H9 (cell line): ENCODE measurements at regions not wholly inside any gene's neighbourhood (a gene's known extent, or its start where the extent isn't known, plus 50 kb on each side); places are given as distances from the start of the nearest gene placed in this dataset.

Experiments
- DNase-seq: peaks from one replicate; pipeline ENCODE4 v3.0.0-alpha.2; 2017
- H2AFZ ChIP-seq: one replicate; pipeline ENCODE4 v1.6.1; 2013; ENCODE audit warnings: mild to moderate bottlenecking, low read length, control low read depth, moderate library complexity
- H2AK5ac ChIP-seq: 2 replicates; pipeline ENCODE4 v1.6.1; 2013; ENCODE audit warnings: low read length, control low read depth, mixed read lengths; ENCODE audit not compliant: insufficient read length
- H2BK120ac ChIP-seq: one replicate; pipeline ENCODE4 v1.6.1; 2013; ENCODE audit warnings: low read depth, mild to moderate bottlenecking, low read length, control low read depth, inconsistent platforms; ENCODE audit not compliant: poor library complexity, severe bottlenecking
- H2BK12ac ChIP-seq: 2 replicates; pipeline ENCODE4 v1.6.1; 2013; ENCODE audit warnings: low read length, control low read depth, mixed read lengths, low read depth; ENCODE audit not compliant: insufficient read length
- H2BK15ac ChIP-seq: 2 replicates; pipeline ENCODE4 v1.6.1; 2013; ENCODE audit warnings: low read depth, low read length, control low read depth
- H2BK20ac ChIP-seq: one replicate; pipeline ENCODE4 v1.6.1; 2013; ENCODE audit warnings: low read depth, mild to moderate bottlenecking, low read length, control low read depth, inconsistent platforms; ENCODE audit not compliant: poor library complexity, severe bottlenecking
- H2BK5ac ChIP-seq: 2 replicates; pipeline ENCODE4 v1.6.1; 2013; ENCODE audit warnings: low read length, control low read depth, mixed read lengths; ENCODE audit not compliant: insufficient read length
- H3K14ac ChIP-seq: 2 replicates; pipeline ENCODE4 v1.6.1; 2013; ENCODE audit warnings: low read length, control low read depth; ENCODE audit not compliant: insufficient read depth
- H3K18ac ChIP-seq: 2 replicates; pipeline ENCODE4 v1.6.1; 2013; ENCODE audit warnings: low read depth, mild to moderate bottlenecking, mixed read lengths, low read length, control low read depth; ENCODE audit not compliant: insufficient read length
- H3K23ac ChIP-seq: 2 replicates; pipeline ENCODE4 v1.6.1; 2013; ENCODE audit warnings: low read length, control low read depth, mixed read lengths, low read depth; ENCODE audit not compliant: insufficient read length
- H3K23me2 ChIP-seq: 2 replicates; pipeline ENCODE4 v1.6.1; 2013; ENCODE audit warnings: low read depth, mild to moderate bottlenecking, mixed read lengths, low read length, control low read depth; ENCODE audit not compliant: insufficient read length, poor library complexity, severe bottlenecking
- H3K27ac ChIP-seq: 2 replicates; pipeline ENCODE4 v1.5.1; 2013; ENCODE audit warnings: low read length, control low read depth, mixed read lengths, low read depth; ENCODE audit not compliant: insufficient read length
- H3K27me3 ChIP-seq: 2 replicates; pipeline ENCODE4 v1.6.1; 2013; ENCODE audit warnings: low read length, control low read depth, inconsistent platforms; ENCODE audit not compliant: insufficient read depth
- H3K4ac ChIP-seq: 2 replicates; pipeline ENCODE4 v1.6.1; 2013; ENCODE audit warnings: low read depth, mild to moderate bottlenecking, control low read depth, inconsistent platforms, low read length, moderate library complexity
- H3K4me1 ChIP-seq: 2 replicates; pipeline ENCODE4 v1.6.1; 2013; ENCODE audit warnings: low read length, control low read depth, inconsistent platforms; ENCODE audit not compliant: insufficient read depth
- H3K4me2 ChIP-seq: 2 replicates; pipeline ENCODE4 v1.6.1; 2013; ENCODE audit warnings: low read length, control low read depth, mixed read lengths; ENCODE audit not compliant: insufficient read length, insufficient read depth
- H3K56ac ChIP-seq: 2 replicates; pipeline ENCODE4 v1.6.1; 2013; ENCODE audit warnings: low read depth, mild to moderate bottlenecking, mixed read lengths, low read length, control low read depth; ENCODE audit not compliant: insufficient read length
- H3K79me1 ChIP-seq: 2 replicates; pipeline ENCODE4 v1.6.1; 2013; ENCODE audit warnings: low read depth, mild to moderate bottlenecking, moderate library complexity, low read length, control low read depth, inconsistent platforms; ENCODE audit not compliant: insufficient read depth, poor library complexity, severe bottlenecking
- H3K79me2 ChIP-seq: 2 replicates; pipeline ENCODE4 v1.6.1; 2013; ENCODE audit warnings: low read length, control low read depth, inconsistent platforms; ENCODE audit not compliant: insufficient read depth
- H3K9ac ChIP-seq: 2 replicates; pipeline ENCODE4 v1.6.1; 2013; ENCODE audit warnings: low read length, control low read depth, mixed read lengths; ENCODE audit not compliant: insufficient read length; ENCODE audit errors: extremely low read depth
- H3K9me3 ChIP-seq: one replicate; pipeline ENCODE4 v1.6.1; 2013; ENCODE audit warnings: low read depth, low read length, inconsistent platforms; ENCODE audit not compliant: control insufficient read depth
- H3T11ph ChIP-seq: one replicate; pipeline ENCODE4 v1.6.1; 2013; ENCODE audit warnings: mild to moderate bottlenecking, low read length, control low read depth, inconsistent platforms
- H4K20me1 ChIP-seq: one replicate; pipeline ENCODE4 v1.6.1; 2013; ENCODE audit not compliant: control insufficient read depth, insufficient read length, insufficient read depth
- H4K5ac ChIP-seq: 2 replicates; pipeline ENCODE4 v1.6.1; 2013; ENCODE audit warnings: low read depth, mild to moderate bottlenecking, mixed read lengths, low read length, control low read depth; ENCODE audit not compliant: insufficient read length
- H4K8ac ChIP-seq: replicated peaks from 2 replicates; pipeline ENCODE4 v1.6.1; 2013; ENCODE audit warnings: low read length, control low read depth, mixed read lengths, low read depth; ENCODE audit not compliant: insufficient read length
- H4K91ac ChIP-seq: 2 replicates; pipeline ENCODE4 v1.6.1; 2013; ENCODE audit warnings: low read depth, mild to moderate bottlenecking, moderate library complexity, mixed read lengths, low read length, control low read depth; ENCODE audit not compliant: insufficient read length
- H3K27ac Mint-ChIP-seq, 3 experiments: 2 replicates in 2 of 3; 3 replicates in 1 of 3; pipeline ENCODE4 v1.8.0; 2020 to 2021; ENCODE audit warnings: mixed read lengths in 3 of 3, mild to moderate bottlenecking in 1 of 3, moderate library complexity in 1 of 3
- H3K27me3 Mint-ChIP-seq: 2 replicates; pipeline ENCODE4 v1.8.0; 2021; ENCODE audit warnings: low read depth, mild to moderate bottlenecking, moderate library complexity, mixed read lengths
- H3K36me3 Mint-ChIP-seq, 3 experiments: 2 replicates in 2 of 3; 3 replicates in 1 of 3; pipeline ENCODE4 v1.8.0; 2020 to 2021; ENCODE audit warnings: low read depth in 3 of 3, mixed read lengths in 3 of 3; ENCODE audit not compliant: insufficient read depth in 1 of 3
- H3K4me1 Mint-ChIP-seq, 2 experiments: 2 replicates each; pipeline ENCODE4 v1.8.0; 2020; ENCODE audit warnings: mixed read lengths in 2 of 2
- H3K4me3 Mint-ChIP-seq, 2 experiments: 2 replicates in 1 of 2; 3 replicates in 1 of 2; pipeline ENCODE4 v1.8.0; 2020 to 2021; ENCODE audit warnings: mild to moderate bottlenecking in 2 of 2, mixed read lengths in 2 of 2, moderate library complexity in 1 of 2
- H3K9me3 Mint-ChIP-seq, 2 experiments: 2 replicates in 1 of 2; 3 replicates in 1 of 2; pipeline ENCODE4 v1.8.0; 2020; ENCODE audit warnings: mild to moderate bottlenecking in 2 of 2, mixed read lengths in 2 of 2, moderate library complexity in 1 of 2
- WGBS: extraction: QIAGEN DNeasy Blood & Tissue Kit; methylation state at CpG from one replicate; pipeline ENCODE4 v1.1.7; 2013; ENCODE audit warnings: missing lambda C conversion rate, low lambda C conversion rate, mixed read lengths; ENCODE audit not compliant: insufficient read length; ENCODE audit errors: extremely low coverage; 5-methylcytosine and 5-hydroxymethylcytosine counted together
- TF ChIP-seq, protein P1 (sequence below): fragments of 200-600 bp; sonication (generic); conservative IDR thresholded peaks from 3 replicates; pipeline ENCODE4 v1.8.0; 2021; ENCODE audit warnings: antibody characterized with exemption, mild to moderate bottlenecking

GRCh38 chr21:26626187-26626586 lies 53.1 kb upstream of the CYYR1 start:
- Histone ChIP-seq H3K4me2 (no peak overlapping the region), H2BK20ac (no peak overlapping the region), H3K14ac (no peak overlapping the region), H3K4me1 (no peaks in the 10 kb centered on the region), H2BK12ac (no peak overlapping the region), H3K9me3 (no peaks in the 10 kb centered on the region), H2AK5ac (no peak overlapping the region), H2BK15ac (no peak overlapping the region), H3K9ac (no peak overlapping the region), H3K27ac (no peak overlapping the region), H3K79me1 (no peaks in the 10 kb centered on the region), H3K79me2 (no peaks in the 10 kb centered on the region), H2BK120ac (no peak overlapping the region), H4K8ac (no peak overlapping the region), H3K56ac (no peak overlapping the region), H3K23ac (no peak overlapping the region), H4K91ac (no peak overlapping the region), H2BK5ac (no peak overlapping the region), H3K23me2 (no peaks in the 10 kb centered on the region), H3T11ph (no peak overlapping the region), H3K4ac (no peak overlapping the region), H3K18ac (no peak overlapping the region), H2AFZ (no peak overlapping the region), H3K27me3 (no peaks in the 10 kb centered on the region), H4K20me1 (no peaks in the 10 kb centered on the region), H4K5ac (no peak overlapping the region)
- H3K4me3 Mint-ChIP-seq = no peak overlapping the region
- WGBS = no CpG with 5 or more reads among the region's 14 CpGs
- H3K9me3 Mint-ChIP-seq = peaks cover 0 to 2% of the 10 kb centered on the region in 2 experiments; a peak in 2 of 5 replicates
- no peak for DNase-seq
- TF ChIP-seq, protein P1, sequence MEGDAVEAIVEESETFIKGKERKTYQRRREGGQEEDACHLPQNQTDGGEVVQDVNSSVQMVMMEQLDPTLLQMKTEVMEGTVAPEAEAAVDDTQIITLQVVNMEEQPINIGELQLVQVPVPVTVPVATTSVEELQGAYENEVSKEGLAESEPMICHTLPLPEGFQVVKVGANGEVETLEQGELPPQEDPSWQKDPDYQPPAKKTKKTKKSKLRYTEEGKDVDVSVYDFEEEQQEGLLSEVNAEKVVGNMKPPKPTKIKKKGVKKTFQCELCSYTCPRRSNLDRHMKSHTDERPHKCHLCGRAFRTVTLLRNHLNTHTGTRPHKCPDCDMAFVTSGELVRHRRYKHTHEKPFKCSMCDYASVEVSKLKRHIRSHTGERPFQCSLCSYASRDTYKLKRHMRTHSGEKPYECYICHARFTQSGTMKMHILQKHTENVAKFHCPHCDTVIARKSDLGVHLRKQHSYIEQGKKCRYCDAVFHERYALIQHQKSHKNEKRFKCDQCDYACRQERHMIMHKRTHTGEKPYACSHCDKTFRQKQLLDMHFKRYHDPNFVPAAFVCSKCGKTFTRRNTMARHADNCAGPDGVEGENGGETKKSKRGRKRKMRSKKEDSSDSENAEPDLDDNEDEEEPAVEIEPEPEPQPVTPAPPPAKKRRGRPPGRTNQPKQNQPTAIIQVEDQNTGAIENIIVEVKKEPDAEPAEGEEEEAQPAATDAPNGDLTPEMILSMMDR = no peak
- no peak overlapping the region for H3K27ac Mint-ChIP-seq
- no peaks in the 10 kb centered on the region for H3K4me1 Mint-ChIP-seq
- no peaks in the 10 kb centered on the region for H3K27me3 Mint-ChIP-seq
- H3K36me3 Mint-ChIP-seq = no peaks in the 10 kb centered on the region
